Stimulated activated CD8-positive, alpha-beta memory T cell treated with anti-CD3 and anti-CD28 coated beads, Interleukin-2, amount 100 ng/mL, for 48 hours (primary cell): ENCODE measurements at regions not wholly inside any gene's neighbourhood (a gene's known extent, or its start where the extent isn't known, plus 50 kb on each side); places are given as distances from the start of the nearest gene placed in this dataset.

Source experiments
- DNase-seq, 2 donors: peaks; one replicate each; pipeline ENCODE4 v3.0.0-alpha.2; 2020; ENCODE audit warnings: low read depth in 2 of 2

DNA sequence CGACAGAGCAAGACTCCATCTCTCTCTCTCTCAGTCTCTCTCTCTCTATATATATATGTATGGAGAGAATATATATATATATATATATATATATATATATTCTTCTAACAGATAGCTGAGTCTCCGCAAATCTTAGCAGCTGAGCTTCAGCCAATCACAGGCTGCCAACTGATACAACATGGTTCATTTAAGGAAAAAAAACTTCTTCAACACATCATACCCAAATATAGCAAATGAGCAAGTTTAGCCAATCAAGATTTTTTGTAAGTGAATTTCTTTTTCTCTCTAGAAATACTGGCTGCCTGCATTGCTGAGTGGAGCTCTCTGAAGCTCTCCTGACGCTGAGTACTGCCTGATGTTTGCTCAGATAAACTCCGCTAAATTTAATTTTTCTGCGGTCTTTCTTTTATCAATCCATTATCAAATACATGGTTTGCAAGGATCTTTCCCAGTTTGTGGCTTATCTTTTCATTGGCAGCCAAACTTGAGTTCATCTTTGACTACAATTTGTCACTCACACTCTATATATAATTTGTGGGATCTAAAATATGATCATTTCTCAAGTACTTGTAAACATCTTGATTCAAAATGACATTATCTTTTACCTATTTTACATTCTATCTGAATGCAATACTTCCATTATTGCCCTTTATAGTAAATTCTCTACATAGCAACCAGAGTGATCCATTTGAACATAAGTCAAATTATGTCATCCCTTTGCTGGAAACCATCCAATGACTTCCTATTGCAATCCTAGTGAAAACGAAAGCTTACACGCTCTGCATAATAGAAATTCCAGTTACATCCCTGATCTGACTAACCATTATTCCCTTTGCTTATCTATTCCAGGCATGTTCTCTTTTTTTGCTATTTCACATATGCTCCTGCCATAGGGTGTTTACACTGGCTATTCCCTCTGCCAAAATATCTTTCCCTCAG is 2131.7 kb downstream of the MRPL39 start:
- DNase-seq: no peak

DNA sequence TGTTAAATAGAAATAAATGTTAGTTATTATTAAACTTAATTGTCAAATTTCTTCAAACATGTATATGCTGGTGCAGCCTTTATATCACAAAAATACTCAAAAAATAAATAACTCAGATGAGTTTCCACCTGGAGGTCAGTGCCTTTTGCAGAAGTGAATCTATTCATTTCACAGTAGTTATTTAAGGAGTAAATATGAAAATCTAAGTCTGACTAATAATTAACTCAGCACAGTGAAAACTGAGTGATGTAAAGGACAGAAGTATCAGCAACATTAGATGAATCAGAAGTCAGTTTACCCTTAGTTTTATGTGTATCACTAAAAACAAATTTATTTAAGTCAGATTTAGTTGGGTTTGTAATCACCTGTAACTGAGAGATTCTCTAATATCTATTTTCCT is 2135.4 kb downstream of the MRPL39 start:
- DNase-seq: no peak

DNA sequence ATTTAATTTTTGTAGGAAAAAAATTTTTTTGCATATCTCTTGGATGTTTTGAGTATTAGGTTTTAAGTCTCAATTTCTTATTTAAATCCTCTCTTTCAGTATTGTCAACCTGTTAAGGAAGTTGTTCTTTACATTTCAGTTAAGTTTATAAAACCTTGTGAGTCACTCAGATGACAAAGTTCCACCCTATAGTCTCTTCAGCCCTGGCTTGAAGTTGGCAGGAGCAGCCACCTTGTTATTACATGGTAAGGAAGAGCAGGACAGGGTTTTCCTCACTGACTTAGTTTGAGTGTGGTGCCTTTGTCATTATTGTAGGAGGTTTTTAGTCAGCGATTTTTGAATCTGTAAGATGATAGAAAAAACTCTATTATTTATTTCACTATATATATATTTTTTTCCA is 2143.9 kb downstream of the MRPL39 start:
- no peak for DNase-seq

DNA sequence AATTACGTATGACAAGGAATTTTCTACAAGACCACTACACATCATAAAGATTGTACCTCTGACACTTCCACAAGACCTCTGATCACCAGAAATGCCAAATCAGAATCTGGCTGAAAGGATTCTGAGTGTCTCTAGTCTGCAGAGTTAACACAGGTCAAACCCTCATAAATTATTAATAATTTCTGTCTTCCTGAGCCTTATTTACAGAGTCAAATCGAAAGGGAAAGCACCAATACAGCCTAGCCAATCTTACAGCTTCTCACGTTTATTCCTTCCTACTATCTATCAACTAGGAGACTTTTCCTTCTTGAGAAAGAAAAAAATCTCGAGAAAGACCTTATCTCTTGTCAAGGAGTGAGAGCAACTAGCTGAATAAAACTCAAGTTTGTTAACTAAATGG is 2151.6 kb downstream of the MRPL39 start:
- no peak for DNase-seq

DNA sequence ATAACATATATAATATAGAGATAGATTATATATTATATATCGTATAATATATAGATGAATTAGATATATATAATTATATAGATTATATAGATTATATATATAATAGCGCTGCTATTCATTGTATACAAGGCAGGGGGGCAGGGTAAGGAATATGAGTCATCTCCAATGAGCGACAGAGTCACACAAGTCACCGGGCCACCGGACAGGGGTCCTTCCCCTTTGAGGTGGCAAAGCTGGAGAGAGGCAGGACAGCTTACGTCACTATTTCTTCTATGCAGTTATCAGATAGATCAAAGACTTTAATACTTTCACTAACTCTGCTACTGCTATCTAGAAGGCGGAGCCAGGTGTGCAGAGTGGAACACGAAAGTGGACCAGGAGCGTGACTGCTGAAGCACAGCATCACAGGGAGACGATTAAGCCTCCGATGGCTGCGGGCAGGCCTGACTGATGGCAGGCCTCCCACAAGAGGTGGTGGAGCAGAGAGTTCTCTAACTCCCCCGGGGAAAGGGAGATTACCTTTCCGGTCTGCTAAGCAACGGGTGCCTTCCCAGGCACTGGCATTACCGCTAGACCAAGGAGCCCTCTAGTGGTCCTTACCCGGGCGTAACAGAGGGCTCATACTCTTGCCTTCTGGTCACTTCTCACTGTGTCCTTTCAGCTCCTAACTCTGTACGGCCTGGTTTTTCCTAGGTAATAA is 2154.7 kb downstream of the MRPL39 start:
- DNase-seq: no peak

DNA sequence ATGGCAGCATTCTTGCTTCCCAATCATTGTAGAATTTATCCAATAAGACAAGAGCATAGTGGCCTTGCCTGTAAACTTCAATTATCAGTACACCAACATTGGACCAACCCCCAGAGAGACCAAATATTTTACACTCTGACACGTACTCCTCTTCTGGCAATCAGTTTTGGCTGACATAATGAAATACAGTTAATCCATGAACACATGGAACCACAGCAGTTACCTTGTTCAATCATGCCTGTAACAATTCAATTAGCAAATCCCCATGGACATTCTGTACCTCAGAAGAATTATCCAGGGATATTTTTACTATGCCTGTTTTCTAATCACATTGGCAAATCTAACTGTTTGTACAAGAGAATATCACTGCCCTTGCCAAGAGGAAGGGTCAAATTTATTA is 2162.0 kb downstream of the MRPL39 start:
- DNase-seq: no peak

DNA sequence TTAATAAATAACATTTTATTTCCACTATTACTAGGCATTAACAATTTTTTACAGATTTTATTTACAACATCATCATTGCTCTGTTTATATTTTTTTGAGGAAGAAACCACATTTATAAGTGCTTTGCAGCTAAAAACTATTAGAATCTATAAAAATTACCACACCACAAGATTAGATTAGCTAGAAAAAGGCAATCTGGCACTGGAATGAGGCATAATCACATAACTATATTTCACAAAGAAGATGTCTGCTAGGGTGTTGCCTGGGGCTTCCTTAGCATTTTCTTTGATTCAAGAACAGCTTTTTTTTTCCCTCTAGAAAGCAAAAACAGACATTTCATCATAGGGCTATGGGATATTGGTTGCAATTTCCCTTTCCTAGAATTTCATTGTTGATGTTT is 2169.2 kb downstream of the MRPL39 start:
- no peak for DNase-seq

DNA sequence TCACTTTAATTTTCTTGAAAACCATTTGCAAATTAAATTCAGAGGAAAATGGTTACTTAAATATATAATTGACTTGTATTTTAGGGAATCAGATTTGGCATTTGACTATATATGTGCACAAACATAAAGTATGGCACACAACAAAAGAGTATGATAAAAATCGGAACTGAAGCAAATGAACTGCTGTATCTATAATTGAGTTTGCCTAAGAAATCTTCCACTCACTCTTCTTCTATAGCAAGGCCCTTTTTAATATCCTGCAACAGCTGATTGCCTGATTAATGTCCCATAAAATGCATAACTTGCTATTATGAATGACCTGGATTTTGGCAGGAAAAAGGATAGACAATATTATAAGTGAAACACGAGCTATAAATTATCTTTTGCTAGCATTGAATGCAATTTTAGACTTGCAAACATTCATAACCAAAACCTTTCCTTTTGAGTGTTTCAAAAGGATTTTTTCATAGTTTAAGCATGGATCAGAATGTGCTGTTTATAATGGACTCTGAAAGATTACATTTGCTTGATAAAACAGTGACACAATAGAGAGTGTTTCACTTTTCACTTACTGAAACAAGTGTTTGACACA is 2204.3 kb downstream of the MRPL39 start:
- no peak for DNase-seq

DNA sequence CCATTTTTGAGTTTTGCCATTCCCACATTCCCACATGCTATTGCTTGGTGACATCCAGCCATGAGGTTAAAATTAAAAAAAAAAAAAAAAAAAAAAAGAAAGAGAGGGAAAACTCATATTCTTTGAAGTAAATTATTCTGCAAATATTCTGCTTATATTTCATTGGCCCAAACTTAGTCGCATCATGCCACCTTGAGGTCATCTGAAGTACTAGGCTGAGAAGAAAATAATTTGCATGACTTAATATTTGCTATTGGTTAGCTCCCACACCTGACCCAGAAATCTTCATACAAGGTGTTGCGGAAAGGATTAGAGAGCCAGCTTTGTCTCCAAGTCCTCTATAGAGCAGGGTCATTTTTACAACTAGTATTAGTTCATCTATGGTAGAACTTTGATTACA is 2206.0 kb downstream of the MRPL39 start:
- no peak for DNase-seq

DNA sequence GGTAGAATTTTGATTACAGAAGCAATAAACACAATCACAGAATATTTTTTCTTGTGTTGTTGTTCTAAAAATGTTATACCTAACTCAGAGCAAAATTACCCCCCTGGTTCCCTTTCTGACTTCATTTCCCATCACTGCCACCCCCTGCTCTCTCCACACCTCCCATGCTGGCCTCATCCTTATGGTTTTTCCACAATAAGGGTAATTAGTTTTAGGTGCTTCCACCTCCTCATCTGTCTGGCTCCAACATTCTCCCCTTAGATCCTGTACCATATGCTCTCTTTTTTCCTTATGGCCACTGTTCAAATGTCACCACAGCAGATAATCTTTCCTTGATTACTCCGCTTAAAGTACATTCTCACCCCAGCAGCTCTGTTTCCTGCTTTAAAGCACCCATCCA is 2208.6 kb downstream of the MRPL39 start:
- DNase-seq: no peak

DNA sequence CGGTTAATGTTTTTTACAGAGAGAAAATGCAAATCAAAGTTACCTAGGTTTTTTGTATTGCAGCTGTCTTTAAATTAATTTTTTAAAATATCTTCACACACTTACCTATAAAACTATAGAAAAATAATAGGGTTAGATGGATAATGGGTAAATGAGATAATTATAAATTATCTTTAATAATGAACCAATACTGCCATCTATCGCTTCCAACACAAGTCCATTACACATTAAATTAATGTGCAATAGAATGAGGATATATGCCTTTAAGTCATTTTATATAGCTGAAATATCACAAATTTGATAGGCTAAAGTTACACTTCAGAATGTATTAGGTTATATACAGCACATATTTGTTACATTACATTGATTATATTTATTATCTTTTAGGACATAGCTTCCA is 2212.8 kb downstream of the MRPL39 start:
- DNase-seq: no peak

DNA sequence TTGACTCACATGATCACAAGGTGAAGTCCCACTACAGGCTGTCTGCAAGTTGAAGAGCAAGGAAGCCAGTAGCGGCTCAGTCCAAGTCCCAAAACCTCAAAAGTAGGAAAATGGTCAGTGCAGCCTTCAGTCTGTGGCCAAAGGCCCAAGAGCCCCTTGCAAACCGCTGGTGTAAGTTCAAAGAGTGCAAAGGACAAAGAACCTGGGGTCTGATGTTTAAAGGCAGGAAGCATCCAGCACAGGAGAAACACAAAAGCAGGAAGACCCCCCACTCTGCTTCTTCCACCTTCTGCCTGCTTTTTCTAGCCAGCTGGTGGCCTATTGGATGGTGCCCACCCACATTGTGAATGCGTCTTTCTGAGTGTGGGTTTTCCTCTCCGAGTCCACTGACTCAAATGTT is 2222.6 kb downstream of the MRPL39 start:
- DNase-seq: no peak

DNA sequence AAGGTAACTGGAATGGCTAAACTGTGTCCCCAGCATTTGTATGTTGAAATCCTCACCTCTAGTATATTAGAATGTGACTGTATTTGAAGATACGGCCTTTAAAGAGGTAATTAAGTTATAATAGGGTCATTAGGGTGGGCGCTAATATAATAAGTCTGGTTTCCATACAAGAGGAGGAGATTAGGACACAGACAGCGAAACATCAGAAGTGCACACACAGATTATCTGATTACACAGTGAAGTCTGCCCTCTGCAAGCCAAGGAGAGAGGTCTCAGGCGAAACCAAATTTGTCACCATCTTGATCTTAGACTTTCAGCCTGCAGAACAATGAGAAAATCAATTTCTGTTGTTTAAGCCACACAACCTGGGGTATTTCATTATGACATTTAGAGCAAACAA is 2233.1 kb downstream of the MRPL39 start:
- DNase-seq: no peak

DNA sequence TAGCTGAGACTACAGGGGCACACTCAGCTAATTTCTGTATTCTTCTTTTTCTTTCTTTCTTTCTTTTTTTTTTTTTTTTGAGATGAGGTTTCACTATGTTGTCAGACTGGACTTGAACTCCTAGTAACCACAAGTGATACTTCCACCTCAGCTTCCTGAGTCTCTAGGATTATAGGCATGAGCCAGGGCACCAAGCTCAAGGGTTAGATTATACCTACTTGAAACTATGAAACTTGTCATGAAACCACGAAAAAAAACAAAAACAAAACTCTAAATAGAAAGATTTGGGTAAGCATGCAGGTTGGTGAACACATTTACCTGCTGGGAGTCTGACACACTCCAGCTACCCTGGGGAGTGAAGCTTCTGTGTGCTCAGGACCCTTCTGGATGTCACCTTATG is 2250.4 kb downstream of the MRPL39 start:
- no peak for DNase-seq

DNA sequence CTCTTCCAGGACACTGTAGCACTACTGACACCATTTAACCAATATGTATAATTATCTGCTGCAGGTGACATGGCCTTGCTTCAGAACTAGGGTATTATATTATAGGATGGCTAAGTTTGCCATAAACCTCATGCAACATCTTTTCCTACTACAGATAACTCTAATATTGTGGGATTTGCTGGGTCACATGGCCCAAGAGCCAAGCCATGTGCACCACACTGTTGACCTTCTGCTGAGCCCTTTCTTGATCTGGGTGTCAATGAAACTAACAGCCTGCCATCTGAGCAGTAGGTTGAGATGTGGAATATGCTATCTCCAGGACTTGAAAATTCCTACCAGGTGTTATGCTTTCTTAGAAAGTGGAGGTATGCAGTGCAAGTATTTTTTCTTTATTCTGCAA is 2291.1 kb downstream of the MRPL39 start:
- no peak for DNase-seq

DNA sequence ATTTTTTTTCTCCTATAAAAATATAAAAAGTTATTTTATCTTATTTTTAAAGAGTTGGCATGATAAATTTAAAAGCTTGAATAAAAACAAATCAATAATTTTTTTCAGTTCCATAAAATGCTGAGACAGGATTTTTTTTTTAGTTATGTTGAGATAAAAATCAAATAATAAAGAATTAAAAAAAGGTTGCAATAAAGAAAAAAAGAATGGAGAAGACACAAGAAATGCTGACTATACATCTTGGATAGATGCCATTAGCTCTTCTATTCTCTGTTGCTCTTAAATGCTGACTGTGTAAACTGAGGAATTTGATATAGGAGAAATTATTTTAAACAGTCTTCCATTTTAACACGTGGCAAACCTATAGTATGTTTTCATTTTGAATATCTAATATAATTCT is 2298.5 kb downstream of the MRPL39 start:
- DNase-seq: no peak

DNA sequence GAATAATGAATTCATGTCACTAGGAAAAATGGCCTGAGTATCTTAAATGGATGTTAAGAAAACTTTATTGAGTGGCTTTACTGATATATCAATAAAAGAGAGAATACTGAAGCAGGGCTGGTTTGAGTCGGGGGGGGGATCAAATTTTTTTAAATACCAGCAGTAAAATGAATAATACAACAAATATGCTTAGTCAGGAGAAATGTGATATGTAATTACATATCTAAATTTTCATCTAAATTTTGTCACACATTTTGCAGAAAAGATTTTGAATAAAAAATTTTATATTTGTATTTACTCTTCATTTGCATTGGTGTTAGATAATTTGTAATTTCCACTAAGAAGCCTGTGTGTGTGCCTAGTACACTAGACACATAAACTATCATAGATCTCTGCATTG is 2300.2 kb downstream of the MRPL39 start:
- no peak for DNase-seq

DNA sequence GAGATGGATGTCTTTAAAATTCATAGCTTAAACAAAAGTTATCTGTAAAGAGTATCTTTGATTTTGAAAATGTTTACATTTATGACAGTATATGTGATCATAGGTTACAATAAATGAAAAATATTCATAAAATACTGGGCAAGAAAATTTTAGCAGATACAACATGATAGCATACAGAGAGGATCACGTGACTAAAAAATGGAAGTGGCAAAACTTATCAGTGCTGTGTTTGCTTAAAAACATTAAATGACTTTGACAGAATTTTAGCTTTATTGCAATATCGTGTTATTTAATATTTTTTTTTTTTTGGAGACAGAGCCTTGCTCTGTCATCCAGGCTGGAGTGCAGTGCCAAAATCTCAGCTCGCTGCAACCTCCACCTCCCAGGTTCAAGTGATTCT is 2294.1 kb downstream of the NCAM2 start:
- DNase-seq: no peak

DNA sequence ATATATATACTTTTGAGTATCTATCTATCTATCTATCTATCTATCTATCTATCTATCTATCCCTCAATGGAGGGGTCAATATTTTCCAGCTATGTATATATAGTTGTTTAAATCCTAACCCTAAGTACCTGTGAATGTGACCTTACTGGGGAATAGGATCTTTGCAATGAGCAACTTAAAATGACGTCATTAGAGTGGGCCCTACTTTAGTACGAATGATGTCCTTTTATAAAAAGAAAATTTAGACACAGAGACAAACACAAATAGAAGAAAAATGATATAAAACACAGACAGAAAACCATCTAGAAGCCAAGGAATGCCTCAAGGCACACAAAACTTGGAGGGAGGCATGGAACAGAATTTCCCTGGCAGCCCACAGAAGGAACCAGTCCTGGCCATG is 2283.7 kb downstream of the NCAM2 start:
- no peak for DNase-seq

DNA sequence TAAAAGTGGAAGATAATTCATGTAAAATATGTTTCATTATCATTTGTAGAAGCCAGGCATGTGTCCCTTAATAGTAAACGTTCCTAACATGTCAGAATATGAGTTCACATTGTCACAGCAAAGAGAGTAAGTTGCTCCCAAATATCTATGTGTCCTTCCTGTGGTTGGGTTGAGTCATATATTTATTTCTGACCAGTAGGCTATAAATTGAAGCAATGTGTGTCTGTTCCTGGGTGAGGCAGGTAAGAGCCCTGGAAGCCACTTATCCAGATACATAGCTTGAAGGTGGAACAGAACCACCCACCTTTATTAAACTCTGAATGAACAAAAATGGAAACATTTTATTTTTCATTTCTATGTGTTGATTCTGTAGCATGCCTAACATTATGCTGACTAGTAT is 2251.6 kb downstream of the NCAM2 start:
- no peak for DNase-seq

DNA sequence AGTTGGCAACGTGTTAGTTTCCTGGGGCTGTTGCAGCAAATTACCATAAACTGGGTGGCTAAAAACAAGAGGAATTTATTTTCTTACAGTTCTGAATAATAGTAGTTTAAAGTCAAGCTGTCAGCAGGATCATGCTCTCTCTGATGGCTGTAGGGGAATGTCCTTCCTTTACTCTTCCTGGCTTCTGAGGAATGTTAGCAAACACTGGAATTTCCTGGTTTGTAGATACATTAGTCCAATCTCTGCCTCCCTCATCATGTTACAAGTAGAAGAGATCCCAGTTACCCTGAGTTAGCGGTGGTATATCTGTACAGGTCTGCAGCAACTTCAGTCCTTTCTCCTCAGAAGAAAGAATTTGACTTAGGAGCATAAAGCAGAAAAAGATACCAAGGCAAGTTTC is 2249.1 kb downstream of the NCAM2 start:
- DNase-seq: no peak

DNA sequence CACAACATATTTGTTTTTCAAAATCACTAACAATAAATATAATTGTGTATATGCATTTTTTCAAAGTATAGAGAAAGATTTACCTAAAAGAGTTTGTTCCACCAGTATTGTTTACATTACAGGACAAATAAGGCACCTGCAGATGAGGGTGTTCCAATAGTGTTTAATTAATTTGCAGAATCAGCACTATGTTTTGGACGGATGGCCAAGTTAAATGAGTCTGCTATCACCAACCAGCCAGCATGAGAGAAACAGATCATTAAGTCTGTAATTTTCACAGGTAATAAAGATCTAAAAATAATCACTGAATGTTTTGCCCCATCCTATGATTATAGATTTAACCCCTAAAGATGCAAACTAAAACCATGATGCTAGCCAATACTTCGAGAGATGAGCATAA is 2247.0 kb downstream of the NCAM2 start:
- DNase-seq: no peak

DNA sequence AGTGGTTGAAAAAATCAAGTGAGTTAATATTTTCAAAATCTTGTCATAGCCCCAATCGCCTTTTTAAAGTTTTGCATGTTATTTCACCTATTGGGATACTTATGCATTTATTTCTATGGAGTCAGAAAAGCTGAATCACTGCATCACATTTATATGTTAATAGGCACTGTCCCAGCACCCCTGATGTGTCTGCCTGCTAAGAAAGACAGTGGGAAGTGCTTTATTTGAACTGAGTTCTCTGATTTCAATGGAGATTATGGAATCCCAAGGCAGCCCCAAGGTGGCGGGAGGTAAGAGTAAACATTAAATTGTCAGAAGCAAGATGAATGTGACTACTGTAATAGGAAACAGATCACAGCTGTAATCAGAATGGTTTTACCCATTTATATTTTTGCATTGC is 2225.7 kb downstream of the NCAM2 start:
- DNase-seq: no peak
